Brain pericyte (primary cell): ENCODE measurements at regions not wholly inside any gene's neighbourhood (a gene's known extent, or its start where the extent isn't known, plus 50 kb on each side); places are given as distances from the start of the nearest gene placed in this dataset.

ENCODE experiments used
- DNase-seq: peaks from one replicate; pipeline ENCODE4 v3.0.0-alpha.2; 2012; ENCODE audit warnings: low read depth, low spot score

GRCh38 chr2:161101406-161101805 is 58.8 kb upstream of the TANK start:
- no peak for DNase-seq

GRCh38 chr2:161102770-161103450 is 57.3 kb upstream of the TANK start:
- DNase-seq = peak; percentile 32

GRCh38 chr2:161103451-161103831 is 56.8 kb upstream of the TANK start:
- no peak for DNase-seq

GRCh38 chr2:161104054-161104553 is 56.1 kb upstream of the TANK start:
- no peak for DNase-seq

GRCh38 chr2:161107265-161107664 is 53.0 kb upstream of the TANK start:
- DNase-seq = no peak
